GM12801 (cell line): ENCODE measurements at regions not wholly inside any gene's neighbourhood (a gene's known extent, or its start where the extent isn't known, plus 50 kb on each side); places are given as distances from the start of the nearest gene placed in this dataset.

Source experiments
- TF ChIP-seq, protein P1 (sequence below): IDR thresholded peaks from one replicate; pipeline ENCODE4 v1.5.1; 2011; ENCODE audit warnings: control low read depth; ENCODE audit not compliant: insufficient read length; ENCODE audit errors: extremely low read depth

DNA sequence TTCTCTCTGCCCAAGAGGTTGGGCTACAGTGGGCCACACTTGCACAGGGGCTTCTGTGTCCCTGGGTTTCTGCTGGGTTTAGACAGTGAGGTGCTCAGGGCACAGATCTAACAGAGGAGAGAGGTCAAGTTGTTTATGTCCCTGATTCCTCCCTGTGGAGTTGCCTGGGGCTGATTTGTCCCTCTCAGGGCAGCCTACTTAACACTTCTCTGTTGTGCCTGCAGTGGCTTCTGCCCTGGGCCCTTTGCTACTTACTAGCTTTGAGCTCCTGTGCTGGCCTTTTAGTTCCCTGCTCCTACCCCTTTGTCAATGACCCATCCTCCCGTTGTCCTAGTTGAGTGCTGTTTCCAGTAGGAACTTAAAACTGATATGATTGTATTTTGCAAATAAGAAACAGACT lies 114.0 kb upstream of the RGMA start:
- TF ChIP-seq, protein P1, sequence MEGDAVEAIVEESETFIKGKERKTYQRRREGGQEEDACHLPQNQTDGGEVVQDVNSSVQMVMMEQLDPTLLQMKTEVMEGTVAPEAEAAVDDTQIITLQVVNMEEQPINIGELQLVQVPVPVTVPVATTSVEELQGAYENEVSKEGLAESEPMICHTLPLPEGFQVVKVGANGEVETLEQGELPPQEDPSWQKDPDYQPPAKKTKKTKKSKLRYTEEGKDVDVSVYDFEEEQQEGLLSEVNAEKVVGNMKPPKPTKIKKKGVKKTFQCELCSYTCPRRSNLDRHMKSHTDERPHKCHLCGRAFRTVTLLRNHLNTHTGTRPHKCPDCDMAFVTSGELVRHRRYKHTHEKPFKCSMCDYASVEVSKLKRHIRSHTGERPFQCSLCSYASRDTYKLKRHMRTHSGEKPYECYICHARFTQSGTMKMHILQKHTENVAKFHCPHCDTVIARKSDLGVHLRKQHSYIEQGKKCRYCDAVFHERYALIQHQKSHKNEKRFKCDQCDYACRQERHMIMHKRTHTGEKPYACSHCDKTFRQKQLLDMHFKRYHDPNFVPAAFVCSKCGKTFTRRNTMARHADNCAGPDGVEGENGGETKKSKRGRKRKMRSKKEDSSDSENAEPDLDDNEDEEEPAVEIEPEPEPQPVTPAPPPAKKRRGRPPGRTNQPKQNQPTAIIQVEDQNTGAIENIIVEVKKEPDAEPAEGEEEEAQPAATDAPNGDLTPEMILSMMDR, result no peak

DNA sequence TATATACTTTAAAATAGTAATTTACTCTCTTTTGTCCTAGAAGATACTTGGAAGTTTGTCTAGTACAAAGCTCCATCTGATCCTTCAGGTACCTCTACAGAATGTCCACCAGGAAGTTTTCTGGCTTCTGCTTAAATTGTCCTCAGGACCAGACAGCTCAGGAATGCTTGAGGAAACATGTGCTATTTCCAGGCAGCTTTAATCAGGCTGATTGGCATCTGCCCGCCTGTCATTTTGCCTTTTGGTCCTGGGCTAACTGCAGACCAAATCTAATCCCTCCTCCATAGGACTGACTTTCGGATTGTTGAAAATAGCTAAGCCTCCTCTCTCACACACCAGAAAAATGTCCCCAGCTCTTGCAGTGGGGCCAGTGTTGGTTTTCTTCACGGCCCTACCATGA lies 113.4 kb upstream of the RGMA start:
- TF ChIP-seq, protein P1, result no peak

DNA sequence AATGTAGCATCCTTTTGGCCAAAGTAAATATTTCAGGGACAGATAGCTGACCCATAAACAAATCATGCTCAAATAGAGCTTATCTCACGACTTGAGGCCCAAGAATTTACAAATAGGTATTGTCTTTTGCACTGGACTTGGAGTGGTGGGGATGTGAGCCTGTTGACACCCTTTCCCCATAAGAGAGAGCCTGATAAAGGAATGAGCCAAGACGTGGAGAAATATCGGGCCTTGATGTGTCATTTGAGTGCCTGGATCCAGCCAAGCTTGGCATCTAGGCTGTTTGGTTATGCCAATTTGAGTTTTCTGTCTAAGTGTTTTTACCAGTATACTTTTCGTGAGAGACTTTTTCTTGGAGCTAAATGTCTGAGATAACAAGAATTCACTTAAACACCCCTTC lies 112.9 kb upstream of the RGMA start:
- TF ChIP-seq, protein P1, result no peak

DNA sequence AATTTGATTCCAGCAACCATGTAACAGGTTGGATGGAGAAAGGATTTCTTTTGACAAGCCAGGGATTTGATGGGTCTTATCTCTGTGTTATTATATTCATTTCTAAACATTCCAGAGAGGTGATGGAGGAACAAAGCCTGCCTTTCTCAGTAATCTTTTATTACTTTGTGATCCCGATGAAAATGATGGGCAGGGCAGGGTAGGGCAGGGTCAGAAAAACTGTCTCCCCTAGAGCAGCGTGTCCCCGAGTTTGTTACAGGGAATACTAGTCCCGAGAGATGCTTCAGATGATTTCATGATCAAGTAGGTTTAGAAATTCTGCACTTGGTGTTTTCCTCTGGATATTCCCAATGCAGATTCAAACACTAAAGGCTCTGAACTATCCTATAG lies 111.8 kb upstream of the RGMA start:
- TF ChIP-seq, protein P1, result no peak

DNA sequence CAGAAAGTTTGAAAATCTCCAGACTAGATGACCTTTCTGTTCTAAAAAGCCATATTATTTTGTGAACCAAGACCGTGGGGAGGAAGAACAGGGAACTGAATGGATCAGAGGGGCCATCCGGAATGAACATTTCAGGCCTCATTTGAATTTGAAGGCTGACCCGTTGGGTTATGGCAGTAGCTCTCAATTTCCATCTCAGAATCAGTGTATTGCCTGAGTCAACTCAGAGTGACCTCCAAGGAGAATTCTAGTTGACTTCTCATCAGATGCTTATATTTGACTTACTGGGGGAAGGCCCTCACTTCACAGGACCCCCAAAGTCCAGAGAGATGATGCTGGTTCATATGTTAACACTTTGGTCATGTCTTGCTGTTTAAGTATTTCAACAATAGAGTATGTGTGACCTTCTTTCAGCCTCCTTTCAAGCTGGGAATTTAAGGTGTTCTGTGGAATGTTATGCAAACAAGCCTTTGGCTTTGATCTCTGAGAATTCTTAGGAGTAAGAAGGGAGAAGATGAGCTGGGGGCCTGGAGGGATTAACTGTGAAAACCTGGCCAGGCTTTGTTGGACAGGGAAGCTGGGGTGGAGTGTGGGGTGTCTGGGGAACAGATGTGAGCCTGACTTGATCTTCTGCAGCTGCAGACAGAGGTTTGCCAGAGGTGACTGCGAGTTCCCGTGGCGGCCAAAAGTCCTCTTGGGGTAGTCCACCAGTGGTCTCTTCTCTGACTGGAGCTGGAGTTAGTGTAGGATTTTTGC lies 111.2 kb upstream of the RGMA start:
- TF ChIP-seq, protein P1, result no peak

DNA sequence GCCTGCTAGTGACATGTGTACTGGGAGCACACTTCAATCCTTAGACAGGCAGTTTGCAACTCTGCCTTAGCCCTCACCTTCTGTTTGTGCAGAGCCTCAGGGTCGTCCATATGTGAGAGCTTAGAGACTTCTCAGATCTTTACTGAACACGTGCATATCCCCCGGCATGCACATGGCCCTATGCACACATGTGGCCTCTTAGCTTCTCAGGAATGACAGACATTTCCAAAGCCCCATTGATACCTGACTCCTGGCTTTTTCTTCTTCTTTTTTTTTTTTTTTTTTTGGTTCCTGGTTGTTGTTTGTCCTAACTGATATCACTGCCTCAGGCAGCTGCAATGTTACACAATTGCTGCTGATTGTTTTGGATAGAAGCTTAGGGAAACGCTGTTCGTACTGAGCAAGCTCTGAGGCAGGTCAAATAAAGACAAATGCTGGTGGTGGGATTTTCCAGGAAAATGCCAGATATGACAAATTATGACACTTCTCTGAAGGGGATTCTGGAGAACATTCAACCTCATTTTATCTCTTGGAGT lies 107.2 kb upstream of the RGMA start:
- TF ChIP-seq, protein P1, result no peak

DNA sequence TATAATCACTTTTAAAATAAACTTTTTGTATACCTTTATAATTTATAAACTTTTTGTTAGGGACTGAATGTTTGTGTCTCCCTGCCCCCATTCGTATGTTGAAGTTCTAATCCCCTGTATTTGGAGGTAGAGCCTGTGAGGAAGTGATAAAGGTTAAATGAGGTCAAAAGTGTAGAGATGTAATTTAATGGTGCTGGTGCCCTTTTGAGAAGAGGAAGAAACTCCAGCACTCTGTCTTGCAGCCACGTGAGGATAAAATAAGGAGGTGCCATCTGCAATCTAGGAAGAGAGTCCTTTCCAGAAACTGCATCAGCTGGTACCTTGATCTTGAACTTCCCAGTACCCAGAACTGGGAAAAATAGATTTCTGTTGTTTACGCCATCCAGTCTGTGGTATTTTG lies 106.1 kb upstream of the RGMA start:
- TF ChIP-seq, protein P1, result no peak
